HL-60 (cell line): ENCODE measurements at regions not wholly inside any gene's neighbourhood (a gene's known extent, or its start where the extent isn't known, plus 50 kb on each side); places are given as distances from the start of the nearest gene placed in this dataset.

ENCODE experiments used
- DNase-seq, 2 experiments: peaks; one replicate each; pipeline ENCODE4 v3.0.0-alpha.2; 2010 to 2020; ENCODE audit warnings: low read depth in 1 of 2, low spot score in 1 of 2
- H3K27ac ChIP-seq: fragments of 250-450 bp; sonication (Bioruptor Pico); replicated peaks from 2 replicates; pipeline ENCODE4 v1.5.1; 2020; ENCODE audit warnings: mild to moderate bottlenecking, moderate library complexity
- H3K27me3 ChIP-seq: fragments of 250-450 bp; sonication (Bioruptor Pico); 2 replicates; pipeline ENCODE4 v1.5.1; 2021; ENCODE audit warnings: mild to moderate bottlenecking, moderate library complexity; ENCODE audit not compliant: insufficient read depth, poor library complexity, severe bottlenecking
- H3K4me3 ChIP-seq: replicated peaks from 2 replicates; pipeline ENCODE4 v1.5.1; 2011; ENCODE audit warnings: mild to moderate bottlenecking, control low read depth, low read length; ENCODE audit not compliant: insufficient read depth
- CTCF ChIP-seq: IDR thresholded peaks from one replicate; pipeline ENCODE4 v1.5.1; 2011; ENCODE audit warnings: low read length, control low read depth, inconsistent platforms; ENCODE audit not compliant: insufficient read depth
- GABPA ChIP-seq: IDR thresholded peaks from 2 replicates; pipeline ENCODE4 v1.6.1; 2012; ENCODE audit warnings: low read depth
- POLR2AphosphoS5 ChIP-seq: IDR thresholded peaks from 2 replicates; pipeline ENCODE4 v1.6.1; 2012; ENCODE audit warnings: low read depth
- REST ChIP-seq: IDR thresholded peaks from 2 replicates; pipeline ENCODE4 v1.6.1; 2012; ENCODE audit warnings: low read depth; ENCODE audit not compliant: insufficient replicate concordance
- SPI1 ChIP-seq: IDR thresholded peaks from 2 replicates; pipeline ENCODE4 v1.6.1; 2012; ENCODE audit warnings: low read depth, mild to moderate bottlenecking, borderline replicate concordance

GRCh38 chr9:86827893-86828292, 119.4 kb downstream of the GAS1 start:
- no peak overlapping the region for H3K27ac ChIP-seq
- TF ChIP-seq GABPA (no peak), CTCF (no peak), REST (no peak), SPI1 (no peak), POLR2AphosphoS5 (no peak)

GRCh38 chr9:86825299-86825698, 122.0 kb downstream of the GAS1 start:
- Histone ChIP-seq H3K4me3 (no peak overlapping the region), H3K27me3 (no peaks in the 10 kb centered on the region), H3K27ac (no peak overlapping the region)
- DNase-seq: no peak
- TF ChIP-seq REST (no peak), SPI1 (no peak), POLR2AphosphoS5 (no peak), GABPA (no peak), CTCF (no peak)

More at GRCh38 chr9:86827893-86828292, 119.4 kb downstream of the GAS1 start:
- Histone ChIP-seq H3K27me3 (no peaks in the 10 kb centered on the region), H3K4me3 (no peak overlapping the region)
- no peak for DNase-seq

GRCh38 chr9:86822006-86822801, 125.1 kb downstream of the GAS1 start:
- no peaks in the 10 kb centered on the region for H3K27me3 ChIP-seq
- TF ChIP-seq CTCF: no peak
- no peak for TF ChIP-seq REST
- TF ChIP-seq SPI1: no peak
- TF ChIP-seq GABPA: no peak
- TF ChIP-seq POLR2AphosphoS5: no peak
- no peak for DNase-seq
- H3K4me3 ChIP-seq: no peak overlapping the region
- no peak overlapping the region for H3K27ac ChIP-seq
